ENCODE measurements at regions not wholly inside any gene's neighbourhood (a gene's known extent, or its start where the extent isn't known, plus 50 kb on each side); places are given as distances from the start of the nearest gene placed in this dataset.
"Not testable (repeated sequence)": the region's sequence is repeated elsewhere in the genome, so short reads cannot be mapped to it uniquely, and the experiment has no call there.

DNA sequence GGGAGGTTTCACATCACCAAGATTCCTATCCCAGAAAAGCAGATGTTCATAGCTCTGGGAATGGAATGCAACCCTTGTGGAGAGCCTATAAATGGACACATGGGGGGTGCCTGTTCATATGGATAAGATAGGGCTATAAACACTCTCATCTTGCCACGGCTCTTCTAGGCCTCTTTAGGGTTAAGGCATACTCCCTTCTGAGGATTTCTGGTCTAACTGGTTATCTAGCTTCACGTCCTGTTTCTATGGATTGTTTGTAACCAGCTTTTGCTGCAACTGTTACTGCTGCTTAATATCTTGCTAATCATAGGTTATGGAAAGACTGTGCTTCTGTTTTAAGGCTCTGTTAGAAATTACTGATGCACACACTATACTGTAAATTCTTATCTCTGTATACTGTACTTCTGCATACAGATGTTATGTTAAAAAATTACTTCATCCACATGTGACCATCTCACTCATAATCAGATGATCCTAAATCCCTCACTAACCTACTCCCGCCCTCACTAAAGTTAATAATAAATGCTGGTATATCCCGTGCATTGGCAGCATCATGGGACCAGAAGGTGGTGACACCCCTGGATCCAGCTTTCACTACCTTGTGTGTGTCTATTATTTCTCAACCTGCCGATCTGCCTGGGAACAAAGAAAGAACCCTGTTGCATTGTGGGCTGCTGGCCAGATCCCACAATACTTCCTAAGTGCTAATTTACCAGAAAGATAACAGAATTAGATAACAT is 68.7 kb downstream of the PRKAB2 start:
- DNase-seq (ENCODE audit: low read depth in 2 of 2): not testable (repeated sequence)

DNA sequence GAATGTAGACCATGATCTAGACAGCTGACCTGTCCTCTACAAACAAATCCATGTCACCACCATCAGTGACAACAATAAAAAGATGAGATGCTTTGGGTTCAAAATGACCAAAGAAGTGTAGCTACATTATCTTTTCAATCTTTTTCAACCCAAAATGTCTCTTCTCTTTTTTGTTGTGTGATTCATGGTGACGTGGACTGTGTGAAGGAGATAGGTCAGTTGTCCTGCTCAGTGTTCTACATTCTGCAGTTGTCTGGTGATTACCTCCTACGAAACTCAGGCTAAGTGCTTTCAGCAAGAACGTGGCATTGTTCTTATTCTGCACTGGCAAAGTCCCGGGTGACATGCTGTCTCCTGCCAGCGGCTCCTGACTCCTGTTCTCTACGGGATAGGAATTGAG is 73.1 kb downstream of the PRKAB2 start:
- DNase-seq (ENCODE audit: low read depth in 2 of 2): no peak

DNA sequence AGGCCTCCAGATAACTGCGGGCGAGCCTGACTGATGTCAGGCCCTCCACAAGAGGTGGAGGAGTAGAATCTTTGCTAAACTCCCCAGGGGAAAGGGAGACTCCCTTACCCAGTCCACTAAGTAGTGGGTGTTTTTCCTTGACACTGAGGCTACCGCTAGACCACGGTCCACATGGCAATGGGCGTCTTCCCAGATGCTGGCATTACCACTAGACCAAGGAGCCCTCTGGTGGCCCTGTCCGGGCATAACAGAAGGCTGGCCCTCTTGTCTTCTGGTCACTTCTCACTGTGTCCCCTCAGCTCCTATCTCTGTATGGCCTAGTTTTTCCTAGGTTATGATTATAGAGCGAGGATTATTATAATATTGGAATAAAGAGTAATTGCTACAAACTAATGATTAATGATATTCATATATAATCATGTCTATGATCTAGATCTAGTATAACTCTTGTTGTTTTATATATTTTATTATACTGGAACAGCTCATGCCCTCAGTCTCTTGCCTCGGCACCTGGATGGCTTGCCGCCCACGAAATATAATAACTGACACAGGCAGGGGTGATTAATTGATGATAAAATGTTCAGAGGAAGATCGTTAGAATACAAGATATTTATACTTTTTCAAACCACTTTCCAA is 73.8 kb downstream of the PRKAB2 start:
- not testable (repeated sequence) for DNase-seq (ENCODE audit: low read depth in 2 of 2)

DNA sequence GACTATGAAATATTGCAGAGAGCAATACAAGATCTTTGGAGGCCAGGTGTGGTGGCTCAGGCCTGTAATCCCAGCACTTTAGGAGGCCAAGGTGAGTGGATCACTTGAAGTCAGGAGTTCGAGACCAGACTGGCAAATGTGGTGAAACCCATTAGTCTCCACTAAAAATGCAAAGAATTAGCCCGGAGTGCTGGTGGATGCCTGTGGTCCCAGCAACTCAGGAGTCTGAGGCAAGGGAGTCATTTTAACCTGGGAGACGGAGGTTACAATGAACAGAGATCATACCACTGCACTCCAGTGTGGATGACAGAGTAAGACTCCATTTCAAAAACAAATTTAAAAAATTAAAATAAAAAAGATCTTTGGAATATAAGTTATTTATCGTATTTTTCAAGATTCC is 76.6 kb downstream of the PRKAB2 start:
- no peak for DNase-seq (ENCODE audit: low read depth in 2 of 2)

DNA sequence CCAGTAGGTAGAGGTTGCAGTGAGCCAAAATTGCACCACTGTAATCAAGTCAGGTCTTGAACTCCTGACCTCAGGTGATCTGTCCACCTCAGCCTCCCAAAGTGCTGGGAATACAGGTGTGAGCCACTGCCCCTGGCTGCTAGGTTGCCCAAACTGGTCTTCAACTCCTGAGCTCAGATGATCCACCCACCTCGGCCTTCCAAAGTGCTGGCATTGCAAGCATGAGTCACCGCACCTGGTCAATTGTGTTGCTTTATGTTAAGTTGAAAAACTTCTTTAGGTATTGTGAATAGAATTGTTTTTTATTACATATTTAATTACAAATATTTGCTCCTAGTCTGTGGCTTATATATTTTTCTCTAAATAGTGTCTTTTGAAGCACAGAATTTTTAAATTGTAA is 80.5 kb downstream of the PRKAB2 start:
- DNase-seq (ENCODE audit: low read depth in 2 of 2): no peak

DNA sequence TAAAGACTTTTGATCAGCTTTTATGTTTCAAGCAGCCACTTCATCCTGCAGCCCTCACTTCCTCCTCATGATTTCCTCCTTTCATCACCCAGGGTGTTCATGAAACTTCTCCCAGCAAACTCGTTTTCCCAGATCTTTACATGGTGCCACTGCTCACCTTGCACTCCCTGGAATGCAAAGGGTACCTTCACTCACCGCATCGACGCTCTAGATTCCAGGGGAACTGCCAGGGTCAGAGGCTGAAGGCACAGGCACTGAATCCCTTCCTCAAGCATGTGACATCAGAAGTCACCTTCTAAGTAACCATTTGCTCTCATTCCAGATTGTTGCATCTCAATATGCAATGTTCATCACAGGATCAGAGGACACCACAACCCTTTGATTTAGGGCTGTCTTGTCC is 82.8 kb downstream of the PRKAB2 start:
- no peak for DNase-seq (ENCODE audit: low read depth in 2 of 2)

DNA sequence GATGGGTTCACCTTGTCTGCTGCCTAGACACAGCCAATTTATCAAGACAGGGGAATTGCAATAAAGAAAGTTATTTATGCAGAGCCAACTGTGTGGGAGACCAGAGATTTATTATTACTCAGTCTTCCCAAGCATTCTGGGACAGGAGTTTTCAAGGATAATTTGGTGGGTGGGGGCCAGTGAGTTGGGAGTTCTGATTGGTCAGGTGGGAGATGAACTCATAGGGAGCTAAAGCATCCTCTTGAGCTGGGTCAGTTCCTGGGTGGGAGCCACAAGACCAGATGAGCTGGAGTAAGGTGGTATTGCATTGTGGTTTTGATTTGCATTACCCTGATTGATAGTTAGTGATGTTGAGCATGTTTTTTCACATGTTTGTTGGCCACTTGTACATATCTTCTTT is 86.1 kb downstream of the PRKAB2 start:
- no peak for DNase-seq (ENCODE audit: low read depth in 2 of 2)

DNA sequence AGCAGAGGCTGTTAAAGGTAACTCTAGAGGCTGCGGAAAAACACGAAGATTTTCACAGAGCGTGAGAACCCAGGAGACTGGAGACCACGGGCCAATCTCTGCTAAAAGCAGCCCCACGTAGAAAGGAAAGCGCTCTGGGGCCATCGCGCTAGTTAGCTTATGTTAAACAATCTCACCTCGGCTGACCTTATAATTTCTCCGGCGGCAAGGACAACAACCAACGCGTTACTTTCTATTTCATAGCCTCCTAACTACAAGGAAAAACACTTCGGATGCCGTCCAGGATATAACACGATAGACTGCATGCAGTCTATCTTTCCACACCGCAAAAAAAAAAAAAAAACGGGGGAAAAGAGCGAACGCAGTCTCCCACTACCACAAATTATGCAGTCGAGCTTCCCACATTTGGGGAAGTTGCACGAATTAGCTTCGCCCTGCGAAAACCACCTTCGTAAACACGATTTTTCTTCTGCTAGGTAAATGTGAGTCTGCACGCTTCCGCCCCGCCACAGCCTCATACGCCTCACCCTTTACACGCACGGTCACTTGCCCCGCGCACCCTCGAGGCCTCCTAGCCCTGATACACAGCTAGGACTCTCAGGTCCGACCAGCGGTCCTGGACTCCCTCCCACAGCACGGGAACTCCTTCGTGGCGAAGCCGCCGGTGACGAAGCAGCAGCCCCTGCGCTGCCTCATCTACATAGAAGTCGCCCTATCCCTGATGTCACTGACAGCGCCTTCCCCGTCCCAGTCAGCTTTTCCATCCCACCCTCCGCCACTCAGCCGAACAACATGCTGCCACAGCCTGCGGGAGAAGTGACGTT is 87.8 kb downstream of the PRKAB2 start:
- DNase-seq (ENCODE audit: low read depth in 2 of 2): peak; percentile 12 to 56

DNA sequence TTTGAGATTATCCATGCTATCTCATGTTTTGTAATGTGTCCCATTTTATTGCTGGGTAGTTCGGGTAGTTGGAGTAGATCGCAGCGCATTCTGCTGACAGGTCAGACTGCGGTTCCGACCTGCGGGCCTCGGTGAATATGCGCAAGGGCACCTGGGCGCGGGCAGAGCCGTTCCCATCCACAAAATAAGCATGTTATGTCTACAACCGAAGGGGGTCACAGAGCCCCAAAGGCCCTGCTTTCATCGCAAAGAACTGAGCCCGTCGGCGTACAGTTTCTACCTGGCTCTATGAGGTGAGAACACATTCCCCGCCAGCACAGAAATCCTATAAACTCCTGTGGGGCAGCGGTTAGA is 88.4 kb downstream of the PRKAB2 start:
- DNase-seq (ENCODE audit: low read depth in 2 of 2): no peak

DNA sequence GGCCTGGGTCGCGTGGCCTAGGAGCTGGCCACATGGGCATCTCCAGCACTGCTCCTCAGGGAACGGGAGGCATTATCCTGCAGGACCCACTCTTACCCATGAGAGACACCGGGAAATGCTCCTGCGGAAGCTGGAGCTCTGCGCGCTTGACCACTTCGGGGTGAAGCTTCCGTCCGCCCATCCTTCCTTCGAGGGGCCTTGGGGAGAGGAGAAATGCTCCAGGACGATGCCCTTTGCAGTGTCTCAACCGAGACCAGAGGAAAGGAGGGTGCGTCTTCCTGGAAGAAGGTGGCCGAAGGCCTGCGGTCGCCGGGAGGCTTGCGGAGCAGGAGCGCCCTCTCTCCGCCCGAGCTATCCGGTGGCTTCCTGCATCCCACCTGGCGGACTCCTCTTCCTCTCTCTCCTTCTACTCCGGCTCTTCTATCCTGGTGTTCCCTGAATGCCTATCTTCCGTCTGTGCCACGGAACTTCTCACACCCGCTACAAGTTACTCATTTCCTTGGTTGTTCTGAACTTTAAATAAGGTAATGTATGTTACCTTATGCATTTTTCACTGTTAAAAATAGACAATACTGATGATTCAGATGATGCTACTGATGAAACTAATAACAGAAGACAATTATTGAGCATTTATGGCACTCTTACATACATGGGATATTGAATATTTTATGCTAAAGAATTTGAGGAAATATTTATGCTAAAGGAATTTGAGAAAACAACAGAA is 91.4 kb downstream of the PRKAB2 start:
- no peak for DNase-seq (ENCODE audit: low read depth in 2 of 2)

DNA sequence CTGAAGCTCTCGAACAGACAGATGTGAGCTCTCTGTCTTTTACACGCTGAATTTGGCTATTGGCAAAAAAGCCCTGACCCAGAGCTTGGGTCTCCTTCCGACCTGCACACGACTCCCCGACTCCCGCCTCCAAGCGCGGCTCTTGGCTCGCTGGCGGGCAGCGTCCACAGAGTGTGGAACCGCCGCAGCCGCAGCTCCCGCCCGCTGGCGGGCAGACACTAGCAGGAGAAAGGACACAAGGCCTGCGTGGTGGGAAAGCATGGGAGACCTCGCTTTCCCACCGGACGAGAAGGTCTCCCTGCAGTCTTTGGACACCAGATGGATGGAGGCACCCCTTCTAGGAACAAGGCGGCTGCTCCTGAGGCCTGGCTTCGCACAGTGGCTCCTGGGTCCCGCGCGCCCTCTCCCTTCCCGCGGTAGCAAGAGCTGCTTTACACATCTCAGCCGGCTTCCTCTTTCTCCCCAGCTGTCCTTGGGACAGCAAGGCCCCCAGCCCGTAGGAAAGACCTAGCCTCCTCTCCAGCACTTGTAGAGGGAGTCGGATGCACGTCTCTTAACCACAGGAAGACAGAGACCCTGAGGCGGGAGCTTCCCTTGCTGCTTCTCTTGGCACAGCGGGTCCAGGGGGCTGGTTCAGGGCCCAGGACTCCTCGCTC is 92.1 kb downstream of the PRKAB2 start:
- no peak for DNase-seq (ENCODE audit: low read depth in 2 of 2)

DNA sequence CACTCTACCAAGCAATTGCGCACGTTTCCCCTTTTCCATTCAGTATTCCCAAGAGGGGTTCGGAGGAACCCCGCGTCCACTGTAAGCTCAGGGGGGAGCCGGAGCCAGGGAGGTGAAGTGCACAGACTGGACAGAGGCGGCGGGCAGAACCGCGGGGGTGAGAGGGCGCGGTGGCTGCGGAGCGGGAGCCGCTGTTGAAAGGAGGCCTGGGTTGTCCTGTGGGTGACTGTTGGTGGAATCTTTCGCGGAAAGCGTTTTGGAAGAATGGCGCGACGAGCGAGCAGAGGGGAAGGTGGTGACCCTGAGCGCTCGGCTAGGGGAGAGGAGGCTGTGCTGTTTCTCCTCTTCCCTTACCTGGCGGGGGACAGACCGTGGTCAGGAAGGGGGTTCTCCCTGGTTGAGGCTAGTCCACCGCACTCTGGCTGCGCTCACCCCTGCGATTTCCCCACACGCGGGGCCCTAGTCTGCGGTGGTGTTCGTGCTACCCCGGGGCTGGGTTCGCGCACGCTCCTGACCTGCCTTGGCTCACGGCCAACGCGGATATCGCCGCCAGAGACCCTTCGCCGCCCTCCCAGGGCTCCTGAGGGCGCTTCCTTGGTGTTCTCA is 92.8 kb downstream of the PRKAB2 start:
- DNase-seq (ENCODE audit: low read depth in 2 of 2): no peak

DNA sequence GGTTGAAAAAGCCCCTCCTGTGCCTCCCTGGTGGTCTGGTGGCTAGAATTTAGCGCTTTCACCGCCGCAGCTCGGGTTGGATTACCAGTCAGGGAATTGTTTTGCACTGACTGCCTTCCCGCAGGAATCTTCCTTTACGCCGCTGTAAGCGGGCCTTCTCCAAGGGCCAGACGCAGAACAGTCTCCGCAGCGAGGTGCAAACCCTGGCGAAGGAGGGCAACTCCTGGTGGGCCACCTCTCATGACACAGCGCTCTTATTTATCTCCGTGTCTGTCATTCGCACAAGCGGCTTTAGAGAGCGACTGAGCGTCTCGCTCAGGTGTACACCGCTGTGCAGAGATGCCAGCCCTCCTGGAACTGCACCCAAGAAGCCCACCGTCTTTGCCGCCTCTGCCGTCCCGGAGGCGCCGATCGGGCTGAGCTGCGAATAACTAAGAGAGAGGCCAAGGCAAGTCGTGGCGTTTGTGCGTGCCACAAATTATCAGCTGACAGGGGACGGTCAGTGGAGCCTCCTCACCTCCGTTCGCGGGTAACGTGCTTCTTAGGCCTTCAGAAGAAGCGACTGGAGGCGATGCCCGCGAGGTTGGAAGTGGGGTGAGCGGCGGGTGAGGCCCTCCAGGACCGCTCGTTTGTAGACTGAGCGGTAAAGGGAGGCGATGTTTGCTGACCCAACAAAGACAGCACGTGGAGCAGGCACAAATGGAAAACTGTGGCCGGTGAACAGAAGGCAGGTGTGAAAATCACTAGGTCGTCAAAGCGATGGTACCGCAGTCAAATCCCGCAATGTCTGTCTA is 93.5 kb downstream of the PRKAB2 start:
- DNase-seq (ENCODE audit: low read depth in 2 of 2): no peak

DNA sequence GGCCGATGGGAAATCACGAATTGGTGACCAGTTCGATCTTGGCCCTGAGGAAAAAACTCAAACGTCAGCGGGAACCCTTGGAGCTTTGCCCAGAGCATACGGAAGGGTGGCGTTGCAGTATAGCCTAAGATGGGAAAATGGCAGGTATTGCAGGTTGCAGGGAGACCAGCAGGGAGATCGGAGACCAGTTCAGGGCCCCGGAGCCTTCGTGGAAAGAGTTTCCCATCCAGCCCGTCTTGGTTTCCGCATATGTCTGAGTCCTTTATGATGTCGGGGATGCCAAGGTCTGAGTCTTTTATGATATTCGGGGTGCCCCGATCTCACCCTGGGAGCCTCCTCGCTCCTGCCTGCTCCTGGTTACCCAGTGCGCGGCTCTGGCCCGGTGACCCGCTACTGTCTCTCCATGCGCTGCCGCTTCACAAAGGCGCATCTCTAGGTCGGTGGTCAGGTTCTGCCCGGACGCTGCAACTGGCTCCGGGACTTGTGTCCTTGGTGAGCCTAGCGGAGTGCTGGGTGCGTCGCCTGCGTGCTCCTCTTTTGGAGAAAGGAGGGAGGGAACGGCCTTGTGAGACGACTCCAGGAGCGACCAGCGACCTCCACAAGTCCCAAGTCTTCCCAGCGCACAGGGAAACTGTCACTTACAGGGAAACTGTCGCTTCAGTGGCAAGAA is 94.2 kb downstream of the PRKAB2 start:
- DNase-seq (ENCODE audit: low read depth in 2 of 2): no peak

DNA sequence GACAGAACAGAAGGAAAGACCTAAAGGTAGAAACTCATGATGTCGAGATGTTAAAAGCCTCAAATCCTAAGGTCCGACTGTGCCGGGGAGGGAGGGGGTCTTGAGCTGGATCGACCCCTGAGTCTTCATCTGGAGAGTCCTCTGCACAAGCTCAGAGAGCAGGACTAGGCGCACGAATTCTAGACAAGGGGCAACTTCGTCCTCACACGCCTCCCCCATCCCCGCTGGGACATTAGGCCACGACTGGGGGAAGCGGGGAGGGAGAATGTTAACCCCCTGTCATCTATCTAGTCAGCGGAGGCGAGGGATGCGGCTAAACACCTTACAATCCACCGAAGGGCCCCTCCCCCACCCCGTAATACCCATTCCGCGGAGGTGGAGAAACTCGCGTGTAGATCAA is 94.7 kb downstream of the PRKAB2 start:
- DNase-seq (ENCODE audit: low read depth in 2 of 2): no peak

DNA sequence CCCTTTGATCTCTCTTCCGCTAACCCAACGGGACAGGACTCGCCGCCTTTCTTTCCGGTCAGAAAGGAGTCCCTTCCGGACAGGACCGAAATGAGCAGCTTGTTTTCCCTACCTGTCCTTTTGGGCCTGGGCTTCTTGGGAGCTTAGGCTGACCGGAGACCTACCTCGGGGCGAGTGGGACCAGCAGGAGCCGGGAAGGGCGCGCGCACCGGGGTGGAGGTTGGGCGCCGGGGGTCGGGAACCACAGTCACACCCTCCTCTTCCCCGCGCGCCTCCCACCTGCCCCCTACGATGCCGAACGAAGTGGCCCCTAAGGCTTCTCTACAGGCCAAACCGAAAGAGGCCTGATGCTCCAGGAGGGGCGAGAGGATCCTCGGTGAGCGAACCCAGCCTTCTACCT is 95.2 kb downstream of the PRKAB2 start:
- no peak for DNase-seq (ENCODE audit: low read depth in 2 of 2)

DNA sequence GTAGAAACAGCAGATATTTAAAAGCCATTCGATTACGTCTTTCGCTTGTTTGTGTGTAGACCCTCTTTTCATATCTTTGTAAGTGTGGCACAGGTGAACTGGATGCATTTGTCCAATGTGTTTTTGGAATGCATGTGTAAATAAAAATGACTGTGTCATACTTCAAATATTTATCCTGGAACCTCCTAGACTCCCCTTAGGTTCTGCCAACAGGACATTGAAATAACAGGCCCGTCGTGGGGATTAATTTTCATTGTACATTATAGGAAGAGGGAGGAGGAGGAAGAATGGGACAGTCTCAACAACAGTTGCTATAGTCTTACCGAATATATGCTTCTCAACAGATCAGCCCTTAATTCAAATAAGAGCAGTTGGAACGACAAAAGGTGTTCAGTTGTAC is 95.8 kb downstream of the PRKAB2 start:
- no peak for DNase-seq (ENCODE audit: low read depth in 2 of 2)

DNA sequence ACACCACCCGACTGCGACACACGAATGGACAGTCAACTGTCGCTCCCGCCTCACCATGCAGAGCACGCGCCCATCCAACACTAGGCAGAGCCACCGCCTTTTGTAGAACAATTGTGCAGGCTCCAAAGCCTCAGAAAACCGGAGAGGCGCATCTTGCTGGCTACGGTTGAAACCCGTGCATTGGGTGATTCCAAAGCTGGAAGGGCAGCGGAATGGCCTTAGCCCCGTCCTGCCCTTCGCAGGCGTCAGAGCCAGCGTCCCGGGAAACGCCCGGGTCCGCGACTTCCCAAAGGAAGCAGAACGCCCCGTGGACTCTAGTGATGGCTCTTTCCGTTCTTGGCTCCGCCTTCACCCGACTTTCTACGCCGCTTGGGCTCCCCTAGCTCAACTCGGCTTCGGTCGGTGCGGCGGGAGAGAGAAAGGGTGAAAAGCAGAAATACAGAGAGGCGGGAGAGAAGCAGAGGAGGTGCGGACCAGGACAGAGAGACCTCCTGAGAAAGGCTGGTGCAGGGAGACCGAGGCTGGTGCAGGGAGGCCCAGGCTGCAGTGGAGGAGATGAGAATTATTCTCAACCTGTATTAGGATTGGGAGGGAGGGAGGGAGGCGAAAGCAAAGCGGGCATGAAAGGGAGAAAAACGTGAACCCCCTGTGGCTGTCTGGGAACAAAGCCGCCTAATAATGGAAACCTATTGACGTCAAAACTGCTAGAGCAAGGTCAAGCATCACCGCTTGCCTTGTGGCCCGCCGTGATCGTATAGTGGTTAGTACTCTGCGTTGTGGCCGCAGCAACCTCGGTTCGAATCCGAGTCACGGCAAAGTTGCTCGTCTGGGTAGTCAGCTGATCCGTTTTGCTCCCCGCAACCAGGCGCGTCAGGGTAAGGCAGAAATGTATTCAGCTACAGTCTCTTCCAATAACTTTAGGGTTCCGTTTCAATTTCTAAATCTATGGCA is 99.5 kb downstream of the PRKAB2 start:
- no peak for DNase-seq (ENCODE audit: low read depth in 2 of 2)

DNA sequence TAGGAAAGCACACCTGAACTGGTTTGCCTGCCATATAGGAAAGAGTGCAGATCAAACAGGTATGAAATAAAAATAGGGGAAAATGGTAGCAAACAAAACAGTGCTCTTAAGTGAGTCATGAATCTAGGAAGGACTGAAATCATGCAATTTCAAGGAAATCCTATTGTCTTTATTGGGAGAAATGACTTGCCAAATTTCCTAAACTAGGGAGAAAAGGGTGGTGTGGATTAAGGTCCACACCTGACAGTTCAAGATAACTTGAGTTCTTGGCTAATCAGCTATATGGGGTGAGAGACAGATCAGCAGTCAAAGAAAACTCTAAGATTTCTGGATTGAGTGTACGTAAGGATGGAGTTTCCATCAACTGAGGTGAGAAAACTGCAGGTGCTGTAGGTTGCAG is 101.1 kb downstream of the PRKAB2 start:
- no peak for DNase-seq (ENCODE audit: low read depth in 2 of 2)
